ENCODE measurements at regions not wholly inside any gene's neighbourhood (a gene's known extent, or its start where the extent isn't known, plus 50 kb on each side); places are given as distances from the start of the nearest gene placed in this dataset.
"Not testable (repeated sequence)": the region's sequence is repeated elsewhere in the genome, so short reads cannot be mapped to it uniquely, and the experiment has no call there.

- no peak for DNase-seq
Observed at GRCh38 chr9:107614765-107615164, 125.2 kb upstream of the KLF4 start.

DNA sequence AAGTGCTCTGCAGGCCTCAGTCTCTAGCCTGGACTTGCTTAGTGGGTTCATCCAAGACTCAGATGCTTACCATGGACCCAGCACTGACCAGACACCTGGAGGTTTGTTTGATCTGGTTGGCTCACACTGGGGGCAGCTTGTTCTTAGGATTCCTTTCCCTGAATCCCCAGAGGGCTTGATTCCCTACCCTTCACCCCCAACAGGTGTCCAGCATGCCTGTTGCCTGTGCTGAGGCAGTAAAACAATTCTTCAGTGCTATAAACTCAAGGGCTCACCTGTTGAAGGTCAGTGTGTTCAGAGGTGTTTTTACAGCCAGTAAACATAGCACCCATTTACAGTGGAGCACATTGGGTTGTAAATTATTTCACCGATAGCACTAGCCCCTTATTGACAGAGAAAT lies 123.8 kb upstream of the KLF4 start:
- DNase-seq, result no peak

DNA sequence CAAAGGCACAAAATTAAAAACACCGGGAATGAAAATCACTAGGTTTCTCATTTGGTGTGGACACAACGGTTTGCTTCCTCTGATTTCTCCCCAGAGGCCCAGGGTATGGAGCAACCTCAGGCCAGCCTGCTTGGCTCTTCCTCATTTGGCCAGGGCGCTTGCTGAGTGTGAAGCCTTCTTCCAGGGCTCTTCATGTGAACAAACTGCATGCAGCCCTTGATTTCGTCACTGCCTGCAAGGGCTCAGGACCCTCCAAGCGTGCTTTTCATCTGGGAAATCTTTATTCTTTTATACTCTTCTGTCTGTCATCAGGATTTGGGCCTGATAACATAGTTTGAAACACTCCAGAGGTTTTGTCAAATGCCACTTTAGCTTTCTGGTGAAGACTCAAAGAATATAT lies 122.6 kb upstream of the KLF4 start:
- DNase-seq, result no peak

DNA sequence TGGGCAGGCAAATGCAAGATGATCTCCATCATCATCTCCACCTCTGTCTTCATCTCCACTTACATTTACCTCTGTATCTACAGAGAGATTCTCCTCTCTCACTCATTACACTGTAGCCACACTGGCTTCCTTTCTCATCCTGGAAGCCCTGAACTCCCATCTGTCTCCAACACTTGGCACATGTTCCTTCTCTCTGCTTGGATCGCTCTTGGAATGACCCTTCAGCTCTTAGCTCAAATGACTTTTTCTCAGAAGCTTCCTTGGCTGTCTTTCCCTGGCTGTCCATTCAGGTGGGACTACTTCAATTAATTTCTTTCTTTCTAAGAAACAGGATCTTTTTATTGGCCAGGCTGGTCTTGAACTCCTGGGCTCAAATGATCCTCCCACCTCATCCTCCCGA lies 120.0 kb upstream of the KLF4 start:
- no peak for DNase-seq

- no peak for DNase-seq
Observed at GRCh38 chr9:107606149-107606790, 116.7 kb upstream of the KLF4 start.

GRCh38 chr9:107605041-107605440 lies 115.5 kb upstream of the KLF4 start:
- no peak for DNase-seq

DNA sequence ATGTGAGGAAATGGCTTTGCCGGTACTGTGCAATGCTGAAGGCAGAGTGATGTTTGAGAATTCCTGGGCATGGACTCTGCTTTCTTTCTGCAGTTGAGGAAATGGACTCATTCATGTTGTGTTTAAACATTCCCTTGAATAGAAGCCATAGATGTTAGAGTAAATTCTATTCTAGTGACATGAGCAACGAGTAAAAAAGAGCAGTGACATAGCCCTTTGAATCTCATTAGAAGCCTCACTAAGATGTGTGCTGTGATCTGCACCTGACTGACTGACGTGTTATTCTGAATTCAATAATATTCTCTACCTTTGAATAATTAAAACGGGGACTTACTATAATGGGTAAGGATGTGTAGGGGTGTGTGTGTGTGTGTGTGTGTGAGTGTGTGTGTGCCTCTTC lies 113.7 kb upstream of the KLF4 start:
- DNase-seq, result no peak

- DNase-seq, result no peak
Observed at GRCh38 chr9:107600060-107600573, 110.5 kb upstream of the KLF4 start.

GRCh38 chr9:107597743-107598217 lies 108.2 kb upstream of the KLF4 start:
- DNase-seq, result no peak

DNA sequence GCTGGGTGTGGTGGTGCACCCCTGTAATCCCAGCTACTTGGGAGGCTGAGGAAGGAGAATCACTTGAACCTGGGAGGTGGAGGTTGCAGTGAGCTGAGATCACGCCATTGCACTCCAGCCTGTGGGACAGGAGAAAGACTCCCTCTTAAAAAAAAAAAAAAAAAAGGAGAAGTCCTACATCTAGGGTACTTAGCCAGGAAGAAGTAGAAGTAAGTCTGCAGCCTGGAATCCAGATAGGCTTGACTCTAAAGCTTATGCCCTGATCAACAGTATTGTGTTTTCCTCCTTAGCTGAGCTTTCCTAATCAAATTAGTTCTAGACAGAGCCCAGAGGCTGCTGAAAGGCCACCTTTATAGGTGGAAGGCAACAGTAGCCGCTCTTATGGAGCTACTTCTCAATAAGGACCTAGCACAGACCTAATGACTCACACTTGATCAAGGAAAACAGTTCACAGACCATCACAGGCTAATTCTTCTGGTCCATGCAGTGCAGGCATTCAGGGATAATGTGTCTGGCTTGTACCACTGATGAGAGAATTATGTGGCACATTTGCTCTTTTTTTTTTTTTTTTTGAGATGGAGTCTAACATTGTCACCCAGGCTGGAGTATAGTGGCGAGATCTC lies 105.5 kb upstream of the KLF4 start:
- DNase-seq, result no peak

- no peak for DNase-seq
Observed at GRCh38 chr9:107593224-107593870, 103.8 kb upstream of the KLF4 start.

- no peak for DNase-seq
Observed at GRCh38 chr9:107592424-107592823, 102.9 kb upstream of the KLF4 start.

- DNase-seq, result no peak
Observed at GRCh38 chr9:107591781-107592180, 102.2 kb upstream of the KLF4 start.

GRCh38 chr9:107588393-107588792 lies 98.8 kb upstream of the KLF4 start:
- DNase-seq, result no peak

DNA sequence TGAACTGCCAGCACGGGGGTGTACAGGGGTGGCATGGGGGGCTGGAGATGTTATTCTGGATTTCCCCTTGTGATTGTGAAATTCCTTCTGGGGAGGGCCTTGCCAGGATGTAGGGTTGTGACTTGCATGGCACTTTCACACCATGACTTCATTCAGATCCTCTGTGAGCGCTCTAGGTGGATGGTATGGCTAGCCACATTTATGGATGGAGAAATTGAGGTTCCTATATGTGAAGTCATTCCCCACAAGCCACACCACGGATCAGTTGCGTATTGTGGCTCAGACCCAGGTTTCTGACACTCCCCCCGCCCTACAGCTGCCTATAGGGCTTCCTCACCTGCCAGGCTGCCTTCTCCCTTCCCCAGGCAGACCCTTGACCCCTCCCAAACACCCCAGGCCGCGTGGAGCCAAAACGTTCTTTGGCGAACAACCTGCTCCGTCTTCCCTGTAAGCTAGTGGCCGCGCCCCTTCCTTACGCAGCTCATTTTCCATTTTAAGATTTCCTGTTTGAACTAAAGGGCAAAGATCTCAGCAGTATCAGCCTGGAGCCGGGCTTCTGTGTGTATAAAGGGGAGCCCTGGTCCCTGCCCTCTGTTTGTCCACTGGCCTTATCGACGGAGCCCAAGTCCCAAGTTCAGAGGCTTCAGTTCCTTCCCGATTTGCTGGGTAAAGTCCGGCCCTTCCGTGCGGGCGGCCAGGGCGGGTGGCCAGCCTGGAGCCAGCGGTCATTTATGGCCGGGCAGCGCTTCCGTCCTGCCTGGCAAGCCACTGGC lies 97.8 kb upstream of the KLF4 start:
- DNase-seq, result no peak

DNA sequence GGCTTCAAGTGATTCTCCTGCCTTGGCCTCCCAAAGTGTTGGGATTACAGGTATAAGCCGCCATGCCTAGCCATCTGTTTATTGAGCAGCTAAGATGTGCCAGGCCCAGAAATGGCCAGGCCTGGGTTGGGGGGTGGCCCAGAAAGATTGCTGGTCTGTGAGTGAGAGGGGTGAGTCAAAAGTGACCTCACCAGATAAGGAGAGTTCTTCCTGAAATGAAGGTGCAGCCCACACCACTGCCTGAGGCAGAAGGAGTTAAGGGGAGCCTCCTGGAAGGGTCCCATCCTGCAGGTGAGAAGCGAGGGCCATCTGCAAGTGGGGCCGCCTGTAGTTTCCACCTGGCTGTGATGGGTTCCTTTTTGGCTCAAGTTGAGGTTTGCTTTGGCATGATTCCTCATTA lies 96.9 kb upstream of the KLF4 start:
- DNase-seq, result no peak

DNA sequence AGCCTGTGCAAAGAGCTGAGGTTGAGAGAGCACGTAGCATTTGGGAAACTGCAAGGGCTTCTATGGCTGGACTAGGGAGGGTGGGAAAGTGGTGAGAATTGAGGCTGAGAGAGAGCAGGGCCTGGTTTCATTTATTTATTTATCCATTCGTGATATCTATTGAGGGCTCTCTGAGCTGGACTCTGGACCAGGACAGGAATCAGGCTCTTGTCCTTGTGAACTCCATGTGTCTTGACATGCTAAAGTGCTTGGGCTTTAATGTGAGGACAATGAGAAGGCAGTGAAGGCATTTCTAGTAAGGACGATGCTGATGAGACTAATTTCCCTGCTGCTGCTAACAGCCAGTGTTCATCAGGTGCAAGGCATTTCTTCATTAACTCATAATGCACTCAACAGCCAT lies 95.9 kb upstream of the KLF4 start:
- DNase-seq, result no peak

DNA sequence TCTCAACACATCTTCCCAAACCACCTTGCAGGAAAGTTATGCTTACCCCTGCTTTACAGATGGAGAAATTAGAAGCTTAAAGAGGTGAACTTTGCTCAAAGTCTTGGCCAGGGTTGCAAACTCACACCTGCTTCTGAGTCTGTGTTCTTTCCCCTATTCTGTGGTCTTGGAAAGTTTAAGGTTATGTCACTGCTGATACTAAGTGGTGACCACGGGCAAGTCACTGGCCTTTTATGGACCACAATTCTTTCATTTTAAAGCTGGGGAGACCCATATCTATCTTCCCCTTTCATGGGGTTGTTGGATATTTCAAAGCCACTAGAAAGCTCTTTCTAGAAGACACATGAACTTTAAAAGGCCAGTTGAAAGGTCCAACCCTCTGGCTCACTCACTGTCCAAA lies 95.4 kb upstream of the KLF4 start:
- no peak for DNase-seq

- DNase-seq, result no peak
Observed at GRCh38 chr9:107584186-107584585, 94.6 kb upstream of the KLF4 start.

DNA sequence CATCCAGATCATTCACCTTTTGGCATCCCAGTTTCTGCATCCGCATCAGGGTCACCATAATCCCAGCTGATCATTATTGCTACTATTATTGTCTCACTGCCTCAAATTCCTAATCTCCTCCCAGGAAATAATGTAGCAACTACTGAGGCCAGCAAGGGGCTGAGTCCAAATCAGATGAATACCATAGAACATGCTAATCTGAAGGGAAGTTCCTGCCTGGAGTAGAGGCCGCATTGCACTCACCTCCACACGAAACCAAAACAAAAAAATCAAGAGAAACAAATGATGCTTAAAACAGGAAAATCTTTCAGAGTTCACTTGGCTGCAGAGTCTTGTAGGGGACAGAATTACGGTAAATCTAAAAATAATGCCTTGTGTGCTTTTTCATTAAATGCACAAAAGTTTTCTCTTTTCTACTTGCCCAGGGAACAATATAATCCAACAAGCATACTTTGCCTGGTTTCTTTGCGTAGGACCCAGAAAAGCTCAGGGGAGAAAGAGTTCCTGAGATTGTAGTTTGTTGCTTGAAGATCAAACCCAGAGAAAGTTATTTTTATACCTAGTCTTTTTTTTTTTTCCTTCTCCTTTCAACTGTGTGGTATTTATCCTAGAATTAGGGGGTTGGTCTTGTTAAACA lies 87.7 kb upstream of the KLF4 start:
- DNase-seq, result no peak

- no peak for DNase-seq
Observed at GRCh38 chr9:107571148-107571547, 81.6 kb upstream of the KLF4 start.

- DNase-seq, result no peak
Observed at GRCh38 chr9:107569174-107569573, 79.6 kb upstream of the KLF4 start.

- not testable (repeated sequence) for DNase-seq
Observed at GRCh38 chr9:107568406-107568805, 78.8 kb upstream of the KLF4 start.
